DOHH2 (cell line): ENCODE measurements at regions not wholly inside any gene's neighbourhood (a gene's known extent, or its start where the extent isn't known, plus 50 kb on each side); places are given as distances from the start of the nearest gene placed in this dataset.

Experiments used
- H3F3A ChIP-seq: fragments of 200-600 bp; sonication (generic), shearing (Covaris generic); 2 replicates; pipeline ENCODE4 v1.6.0; 2016; ENCODE audit warnings: antibody characterized with exemption, mild to moderate bottlenecking; ENCODE audit not compliant: control insufficient read depth, insufficient read depth
- H3K27ac ChIP-seq: fragments of 200-600 bp; sonication (generic); 2 replicates; pipeline ENCODE4 v1.5.1; 2014; ENCODE audit warnings: low read depth, mild to moderate bottlenecking, low read length, moderate library complexity
- H3K27me3 ChIP-seq: fragments of 200-600 bp; sonication (generic); 2 replicates; pipeline ENCODE4 v1.6.1; 2014; ENCODE audit warnings: mild to moderate bottlenecking, low read length, mixed read lengths; ENCODE audit not compliant: control insufficient read depth
- H3K36me3 ChIP-seq: fragments of 200-600 bp; sonication (generic); 2 replicates; pipeline ENCODE4 v1.6.1; 2014; ENCODE audit warnings: mild to moderate bottlenecking, low read length, moderate library complexity, mixed read lengths; ENCODE audit not compliant: control insufficient read depth
- H3K4me1 ChIP-seq: fragments of 200-600 bp; sonication (generic); 2 replicates; pipeline ENCODE4 v1.6.1; 2014; ENCODE audit warnings: mild to moderate bottlenecking, low read length, mixed read lengths; ENCODE audit not compliant: control insufficient read depth
- H3K4me2 ChIP-seq: fragments of 200-600 bp; sonication (generic); 2 replicates; pipeline ENCODE4 v1.6.0; 2014; ENCODE audit warnings: mild to moderate bottlenecking, low read length, moderate library complexity
- H3K4me3 ChIP-seq: fragments of 200-600 bp; sonication (generic); 2 replicates; pipeline ENCODE4 v1.5.1; 2014; ENCODE audit warnings: mild to moderate bottlenecking, low read length, mixed read lengths
- H3K79me2 ChIP-seq: fragments of 200-600 bp; sonication (generic); 2 replicates; pipeline ENCODE4 v1.6.1; 2014; ENCODE audit warnings: mild to moderate bottlenecking, low read length, mixed read lengths; ENCODE audit not compliant: control insufficient read depth
- H3K9me2 ChIP-seq: fragments of 200-600 bp; sonication (generic); replicated peaks from 2 replicates; pipeline ENCODE4 v1.6.1; 2014; ENCODE audit warnings: mild to moderate bottlenecking, low read length, mixed read lengths; ENCODE audit not compliant: control insufficient read depth
- H3K9me3 ChIP-seq: fragments of 200-600 bp; sonication (generic); 2 replicates; pipeline ENCODE4 v1.6.1; 2014; ENCODE audit warnings: antibody characterized with exemption, low read length, mixed read lengths; ENCODE audit not compliant: control insufficient read depth, insufficient read depth
- H4K20me1 ChIP-seq: fragments of 200-600 bp; sonication (generic); 2 replicates; pipeline ENCODE4 v1.6.0; 2014; ENCODE audit warnings: low read depth, mild to moderate bottlenecking, antibody characterized with exemption, low read length, moderate library complexity; ENCODE audit not compliant: control insufficient read depth, insufficient read depth
- CTCF ChIP-seq: fragments of 200-600 bp; sonication (generic); IDR thresholded peaks from one replicate; pipeline ENCODE4 v1.5.1; 2014; ENCODE audit warnings: antibody characterized with exemption, mild to moderate bottlenecking, low read depth, low read length; ENCODE audit not compliant: poor library complexity, severe bottlenecking
- EZH2phosphoT487 ChIP-seq: fragments of 200-600 bp; sonication (generic); IDR thresholded peaks from 2 replicates; pipeline ENCODE4 v1.6.1; 2017; ENCODE audit warnings: borderline replicate concordance, mild to moderate bottlenecking, antibody characterized with exemption, low read length, moderate library complexity, mixed read lengths

- no peaks in the 10 kb centered on the region for H3F3A ChIP-seq
- TF ChIP-seq EZH2phosphoT487 (no peak), CTCF (no peak)
Observed at GRCh38 chr1:96185181-96185580, 536.4 kb upstream of the PTBP2 start.

GRCh38 chr1:96187020-96187419, 534.6 kb upstream of the PTBP2 start:
- Histone ChIP-seq H3K27ac (no peak overlapping the region), H4K20me1 (no peaks in the 10 kb centered on the region), H3K9me3 (no peaks in the 10 kb centered on the region), H3K9me2 (no peaks in the 10 kb centered on the region), H3K27me3 (no peaks in the 10 kb centered on the region), H3K4me3 (no peak overlapping the region), H3F3A (no peaks in the 10 kb centered on the region), H3K36me3 (no peaks in the 10 kb centered on the region), H3K79me2 (no peaks in the 10 kb centered on the region), H3K4me2 (no peak overlapping the region), H3K4me1 (no peaks in the 10 kb centered on the region)
- TF ChIP-seq CTCF (no peak), EZH2phosphoT487 (no peak)

More at GRCh38 chr1:96185181-96185580, 536.4 kb upstream of the PTBP2 start:
- Histone ChIP-seq H3K36me3 (no peaks in the 10 kb centered on the region), H3K9me2 (no peaks in the 10 kb centered on the region), H3K79me2 (no peaks in the 10 kb centered on the region), H4K20me1 (no peaks in the 10 kb centered on the region), H3K4me2 (no peak overlapping the region), H3K9me3 (no peaks in the 10 kb centered on the region), H3K4me3 (no peak overlapping the region), H3K4me1 (no peaks in the 10 kb centered on the region), H3K27me3 (no peaks in the 10 kb centered on the region), H3K27ac (no peak overlapping the region)

- Histone ChIP-seq H3K4me2 (no peak overlapping the region), H3K9me3 (no peaks in the 10 kb centered on the region), H3K4me1 (no peaks in the 10 kb centered on the region), H3K9me2 (no peaks in the 10 kb centered on the region), H3K79me2 (no peaks in the 10 kb centered on the region), H3F3A (no peaks in the 10 kb centered on the region), H3K4me3 (no peak overlapping the region), H3K27ac (no peak overlapping the region), H3K27me3 (no peaks in the 10 kb centered on the region), H3K36me3 (no peaks in the 10 kb centered on the region), H4K20me1 (no peaks in the 10 kb centered on the region)
- TF ChIP-seq EZH2phosphoT487 (no peak), CTCF (no peak)
Observed at GRCh38 chr1:96191165-96191564, 530.4 kb upstream of the PTBP2 start.

- Histone ChIP-seq H3K79me2 (no peaks in the 10 kb centered on the region), H3K36me3 (no peaks in the 10 kb centered on the region), H3K27ac (no peak overlapping the region), H3K4me2 (no peak overlapping the region), H3K4me3 (no peak overlapping the region), H3K9me3 (no peaks in the 10 kb centered on the region), H3K4me1 (no peaks in the 10 kb centered on the region), H3K27me3 (no peaks in the 10 kb centered on the region), H4K20me1 (no peaks in the 10 kb centered on the region), H3F3A (no peaks in the 10 kb centered on the region), H3K9me2 (no peaks in the 10 kb centered on the region)
- no peak for TF ChIP-seq CTCF
- no peak for TF ChIP-seq EZH2phosphoT487
Observed at GRCh38 chr1:96206451-96206850, 515.1 kb upstream of the PTBP2 start.
